ENCODE measurements at regions not wholly inside any gene's neighbourhood (a gene's known extent, or its start where the extent isn't known, plus 50 kb on each side); places are given as distances from the start of the nearest gene placed in this dataset.

- no peak for DNase-seq
These were observed 547.5 kb downstream of the EBF1 start for GRCh38 chr5:158552241-158552640.

DNA sequence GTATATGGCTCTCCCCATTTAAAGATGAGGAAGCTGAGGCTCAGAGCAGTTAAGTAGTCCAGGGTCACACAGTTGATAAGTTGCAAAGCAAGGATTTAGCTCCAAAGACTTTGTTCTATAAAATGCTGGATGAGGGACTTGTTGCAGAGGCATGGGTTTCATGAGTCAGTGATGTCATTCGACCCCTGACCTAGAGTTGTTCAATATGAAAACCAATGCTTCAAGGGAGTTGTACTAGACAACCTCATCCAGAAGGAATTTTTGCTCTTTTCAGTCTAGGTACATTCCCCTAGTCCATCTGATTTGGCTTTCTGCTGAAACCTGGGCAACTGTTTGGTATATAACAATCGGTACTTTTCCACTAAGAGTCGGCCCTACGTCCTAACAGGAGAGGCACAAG lies 550.4 kb downstream of the EBF1 start:
- no peak for DNase-seq

DNA sequence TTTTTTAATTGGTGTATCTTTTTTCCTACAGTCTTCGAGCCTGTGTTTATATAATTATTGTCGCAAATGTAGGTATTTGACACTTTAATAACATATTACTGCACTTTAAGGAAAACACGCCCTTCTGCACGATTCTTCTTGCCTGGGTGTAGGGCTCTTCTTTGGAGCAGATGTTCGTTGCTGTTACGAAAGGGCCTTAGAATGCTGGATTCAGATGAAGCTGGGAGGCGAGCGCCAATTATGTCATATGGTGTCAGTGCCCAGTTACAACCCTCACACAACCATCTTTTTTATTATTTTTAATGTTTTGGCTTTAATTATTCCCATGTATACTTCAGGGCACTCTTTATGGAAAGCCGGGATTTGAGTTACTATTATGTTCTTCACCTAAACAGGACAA lies 553.0 kb downstream of the EBF1 start:
- no peak for DNase-seq

DNA sequence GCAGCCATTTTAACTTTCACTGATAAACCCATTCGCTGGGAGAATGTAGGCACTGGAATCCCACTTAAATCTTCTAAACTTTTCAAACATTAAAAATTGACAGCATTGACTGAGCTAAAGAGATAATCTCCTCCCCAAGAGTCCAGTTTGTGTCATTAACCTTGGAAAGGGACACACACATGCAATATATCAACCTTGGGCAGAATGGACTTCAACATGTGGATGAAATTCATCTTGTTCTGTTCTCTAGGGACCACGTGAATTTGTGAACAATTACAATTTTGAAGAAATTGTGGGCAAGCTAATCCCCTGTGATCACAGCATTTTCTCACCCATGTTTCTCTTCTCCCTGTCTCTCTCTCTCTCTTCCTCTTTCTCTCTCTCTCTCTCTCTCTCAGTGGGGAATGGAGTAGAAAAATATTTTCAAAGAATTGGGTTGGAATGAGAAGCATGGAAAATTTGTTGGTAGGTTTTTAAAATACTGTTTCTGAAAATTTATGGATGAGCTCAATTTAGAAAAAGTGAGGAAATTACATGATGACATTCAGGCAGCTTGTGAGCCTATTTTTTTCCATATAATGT lies 553.7 kb downstream of the EBF1 start:
- no peak for DNase-seq

GRCh38 chr5:158544388-158545339 lies 555.1 kb downstream of the EBF1 start:
- DNase-seq: no peak

- DNase-seq: no peak
These were observed 556.0 kb downstream of the EBF1 start for GRCh38 chr5:158543539-158544387.

DNA sequence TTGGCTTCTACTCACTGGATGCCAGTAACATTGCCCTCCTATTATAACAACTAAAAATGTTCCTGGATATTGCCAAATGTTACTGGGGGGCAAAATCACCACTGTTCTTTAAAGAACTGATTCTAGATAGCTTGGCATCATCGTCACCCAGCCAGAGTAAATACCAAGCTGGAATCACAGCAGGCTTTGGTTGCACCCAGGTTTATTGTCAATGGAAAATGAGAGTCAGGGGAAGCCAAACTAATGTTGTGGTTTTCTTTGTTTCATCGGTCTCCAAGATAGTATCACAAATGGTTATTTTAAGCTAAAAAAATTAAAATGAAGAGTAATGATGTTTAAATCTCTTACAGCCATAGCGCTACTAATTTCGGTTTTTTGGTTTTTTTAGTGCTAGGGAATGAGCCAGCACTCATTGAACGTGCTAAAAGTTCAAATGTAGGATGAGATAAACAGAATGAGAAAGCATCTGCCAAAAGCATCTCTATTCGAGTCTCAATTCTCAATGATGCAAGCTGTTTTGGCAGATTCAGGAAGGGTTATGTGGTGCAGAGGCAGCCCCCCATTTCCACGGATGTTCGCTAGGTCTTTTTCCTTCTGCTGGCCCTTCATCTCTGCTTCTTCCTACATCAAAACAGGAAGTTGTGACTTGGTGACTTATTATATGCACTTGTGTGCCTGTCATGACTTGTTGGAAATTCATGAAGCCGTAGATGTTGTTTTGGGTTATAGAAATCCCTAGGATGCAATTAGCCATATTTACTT lies 558.0 kb downstream of the EBF1 start:
- DNase-seq: no peak

DNA sequence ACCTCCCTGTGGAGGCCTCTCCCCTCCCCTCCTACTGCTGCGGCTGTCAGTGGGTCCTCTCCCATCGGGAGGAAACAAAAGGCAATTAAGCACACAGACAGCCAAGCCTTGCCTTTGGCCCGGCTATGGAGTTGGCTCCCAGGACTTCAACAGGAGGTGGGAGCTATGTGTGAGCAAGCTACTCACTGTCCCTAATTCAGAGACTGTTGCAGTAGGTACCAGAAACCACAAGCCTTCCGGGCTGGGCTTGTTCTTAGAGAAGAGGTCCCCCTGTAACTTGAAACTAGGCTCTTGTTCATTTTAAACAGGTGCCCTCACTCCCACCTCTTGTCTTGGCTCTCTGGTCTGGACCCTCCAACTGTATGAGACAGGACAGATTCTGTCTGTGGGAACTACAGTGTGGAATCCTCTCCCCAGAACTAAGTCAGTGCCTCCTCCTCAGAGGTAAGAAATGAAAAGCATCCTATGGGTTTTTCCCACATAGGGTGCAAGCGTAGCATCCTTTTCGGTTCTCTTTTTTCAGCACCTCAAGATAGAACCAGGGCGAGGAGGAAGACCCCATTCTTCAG lies 561.1 kb downstream of the EBF1 start:
- no peak for DNase-seq

GRCh38 chr5:158537366-158537765 lies 562.4 kb downstream of the EBF1 start:
- no peak for DNase-seq

DNA sequence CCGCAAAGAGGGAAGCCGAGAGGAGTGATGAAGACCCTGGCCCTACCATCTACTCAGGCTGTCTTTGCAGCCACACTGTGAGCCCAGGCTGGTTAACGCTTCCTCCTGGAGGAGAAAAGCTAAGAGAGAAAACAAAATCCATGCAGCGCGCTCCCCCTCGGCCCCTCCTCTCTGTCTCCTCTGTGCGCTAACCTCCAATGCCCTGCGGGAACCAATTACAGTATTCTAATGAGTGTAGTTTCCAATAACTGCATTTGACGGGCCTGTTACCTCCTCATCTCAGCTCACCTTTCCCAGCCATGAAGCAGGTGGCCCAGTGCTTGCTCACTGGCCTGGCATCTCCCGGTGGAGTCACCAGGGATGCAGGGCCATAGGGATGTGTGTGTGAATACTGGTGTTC lies 565.5 kb downstream of the EBF1 start:
- DNase-seq: no peak

DNA sequence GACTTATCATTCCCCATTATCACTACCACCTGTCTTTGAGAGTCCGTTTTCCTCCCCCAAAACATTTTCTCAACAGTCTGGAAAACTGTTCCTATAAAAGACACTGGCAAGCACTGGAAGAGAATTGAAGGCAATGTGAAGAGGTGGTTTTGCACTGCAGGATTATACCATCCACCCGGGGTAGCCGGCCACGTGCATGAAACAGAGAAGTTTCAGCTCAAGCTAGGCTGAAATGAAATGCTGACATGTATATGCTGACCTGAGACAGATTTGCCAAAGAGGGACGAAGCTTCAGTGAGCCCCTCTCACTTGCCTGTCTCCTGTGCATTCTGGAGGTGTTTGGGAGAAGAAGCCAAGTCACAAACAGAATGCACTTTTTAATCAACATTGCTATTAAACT lies 567.0 kb downstream of the EBF1 start:
- no peak for DNase-seq

DNA sequence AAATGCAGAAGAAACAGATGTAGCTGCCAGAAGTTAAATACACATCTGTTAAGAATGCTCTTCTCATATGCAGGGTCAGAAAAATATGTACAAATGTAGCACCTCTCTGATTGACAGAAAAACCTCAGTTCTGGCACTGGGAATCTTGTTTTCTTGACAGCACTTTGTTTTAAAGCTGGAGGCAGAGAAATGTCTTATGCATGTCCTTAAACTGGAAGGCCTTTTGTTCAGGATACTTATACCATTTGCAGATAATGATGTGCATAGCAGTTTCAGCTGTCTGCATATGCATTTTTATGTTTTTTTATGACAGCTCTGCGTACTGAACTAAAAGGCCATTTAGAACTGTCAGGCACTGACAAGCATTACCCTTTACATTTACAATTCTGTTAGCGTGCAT lies 567.9 kb downstream of the EBF1 start:
- no peak for DNase-seq

GRCh38 chr5:158530115-158530514 lies 569.6 kb downstream of the EBF1 start:
- DNase-seq: no peak

- no peak for DNase-seq
These were observed 570.3 kb downstream of the EBF1 start for GRCh38 chr5:158529454-158529853.

DNA sequence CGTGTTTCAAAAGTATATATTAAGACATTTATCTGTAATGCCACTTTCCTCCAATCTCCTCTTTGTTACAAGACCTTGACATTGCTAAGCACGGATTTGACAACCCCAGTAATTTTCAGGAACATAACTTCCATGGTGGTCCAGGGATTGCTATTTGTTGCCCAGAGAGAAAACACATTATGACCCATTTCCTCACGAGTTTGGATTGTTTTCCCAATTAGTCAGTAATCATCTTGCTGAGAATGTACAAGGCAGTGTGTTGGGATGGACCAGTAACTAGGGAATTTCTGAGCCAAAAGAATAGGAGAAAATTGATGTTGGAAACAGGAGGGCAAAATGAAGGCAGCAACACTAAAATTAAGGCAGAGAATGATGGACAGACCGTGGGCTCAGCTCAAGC lies 574.1 kb downstream of the EBF1 start:
- no peak for DNase-seq

DNA sequence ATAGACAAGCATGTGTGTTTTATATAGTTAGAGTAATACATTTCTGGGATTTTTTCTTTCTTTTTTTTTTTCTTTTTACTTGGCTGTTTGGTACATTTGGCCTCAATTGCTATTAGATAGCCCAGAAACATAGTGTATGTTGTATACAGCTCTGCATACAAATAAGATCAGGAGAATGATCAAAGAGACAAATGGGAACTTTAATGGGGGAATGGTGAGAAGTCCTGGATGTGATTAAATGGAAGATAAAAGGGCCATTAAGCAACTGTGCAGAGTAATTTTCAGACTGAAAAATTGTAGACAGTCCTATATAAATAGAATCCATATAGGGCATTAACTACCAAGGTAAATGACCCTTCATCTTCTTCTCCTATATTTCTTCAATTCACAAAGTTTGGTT lies 575.6 kb downstream of the EBF1 start:
- DNase-seq: no peak

DNA sequence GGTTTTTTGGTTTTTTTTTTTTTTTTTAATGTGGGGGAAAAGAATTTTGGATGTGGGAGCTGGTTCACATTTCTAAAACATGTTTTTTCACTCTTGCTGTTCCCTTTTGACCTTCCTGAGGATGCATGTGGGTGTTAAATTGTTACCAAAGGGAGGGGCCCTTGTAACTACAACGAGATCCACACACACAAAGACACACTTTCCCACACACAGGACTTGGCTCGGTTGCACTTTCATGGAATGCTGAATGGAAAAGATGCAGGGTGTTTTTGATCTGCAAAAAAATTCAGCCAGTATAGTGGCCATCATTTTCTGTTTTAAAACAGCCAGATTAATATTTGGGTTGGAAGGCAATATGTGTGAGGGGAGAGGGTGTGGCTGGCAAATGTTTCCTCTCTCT lies 576.9 kb downstream of the EBF1 start:
- no peak for DNase-seq

- no peak for DNase-seq
These were observed 577.7 kb downstream of the EBF1 start for GRCh38 chr5:158521995-158522394.

DNA sequence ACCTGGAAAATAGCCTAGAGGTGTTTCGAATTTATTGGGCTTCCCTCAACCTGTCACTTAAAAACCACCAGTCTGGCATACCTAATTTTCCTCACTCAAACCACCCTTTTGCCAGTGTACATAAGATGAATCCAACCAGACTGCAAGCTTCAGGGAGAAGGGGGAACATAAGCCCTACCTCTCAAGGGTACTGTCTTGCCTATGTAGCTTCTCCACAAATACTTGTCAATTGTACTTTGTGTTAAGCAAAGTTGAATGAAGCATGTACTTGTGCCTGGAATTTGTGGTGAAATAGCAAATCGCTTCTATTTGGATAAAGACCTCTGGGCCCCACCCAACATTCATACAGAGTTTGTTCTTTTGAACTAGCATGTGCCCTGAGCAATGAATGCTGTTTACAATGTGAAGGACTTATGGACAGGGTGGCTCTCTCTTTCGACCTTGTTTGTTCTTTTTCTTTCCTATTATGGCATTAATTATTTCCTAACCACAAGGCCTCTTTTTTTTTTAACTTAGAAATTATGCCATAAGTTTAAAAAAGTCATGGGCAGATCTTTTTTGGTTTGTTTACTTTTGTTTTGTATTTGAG lies 580.2 kb downstream of the EBF1 start:
- no peak for DNase-seq

GRCh38 chr5:158516521-158516920 lies 583.2 kb downstream of the EBF1 start:
- no peak for DNase-seq

DNA sequence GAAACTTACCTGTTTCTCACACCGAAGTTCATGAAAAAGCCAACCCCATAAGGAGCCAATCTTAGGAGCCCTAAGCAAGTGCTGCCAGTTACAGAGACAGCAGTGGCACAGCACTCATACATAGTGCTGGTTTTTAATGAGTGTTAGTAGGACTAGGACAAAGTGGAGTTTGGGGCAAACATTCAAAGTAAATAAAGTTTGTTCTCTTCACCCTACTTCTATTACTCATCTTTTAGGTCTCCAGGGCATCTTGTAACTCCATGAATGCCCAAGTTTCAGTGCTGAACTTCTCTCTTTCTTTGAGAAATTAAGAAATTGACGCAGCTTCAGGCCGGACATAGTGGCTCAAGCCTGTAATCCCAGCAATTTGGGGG lies 584.7 kb downstream of the EBF1 start:
- DNase-seq: no peak

GRCh38 chr5:158514319-158514985 lies 585.3 kb downstream of the EBF1 start:
- no peak for DNase-seq

Measured in NCI-H1105 (cell line).